ENCODE measurements at regions not wholly inside any gene's neighbourhood (a gene's known extent, or its start where the extent isn't known, plus 50 kb on each side); places are given as distances from the start of the nearest gene placed in this dataset.

- Histone ChIP-seq H3K36me3 (ENCODE audit: control insufficient read depth in 2 of 2, extremely low read depth in 1 of 2, insufficient read depth in 2 of 2, low read length in 2 of 2) (no peaks in the 10 kb centered on the region), H3K9me3 (replicated peaks; ENCODE audit: control insufficient read depth, insufficient read depth, low read length) (no peaks in the 10 kb centered on the region), H3K79me2 (ENCODE audit: control insufficient read depth, insufficient read depth, low read length) (no peaks in the 10 kb centered on the region), H4K20me1 (replicated peaks; ENCODE audit: control insufficient read depth, extremely low read depth, insufficient read depth, low read length) (no peaks in the 10 kb centered on the region), H3K9me1 (replicated peaks; ENCODE audit: control insufficient read depth, extremely low read depth, insufficient read depth, low read length) (no peaks in the 10 kb centered on the region), H3K4me1 (ENCODE audit: control insufficient read depth, extremely low read depth, insufficient read depth, low read length) (no peaks in the 10 kb centered on the region), H3K4me2 (ENCODE audit: insufficient read depth, low read length) (no peak overlapping the region), H2AFZ (ENCODE audit: low read depth, low read length) (no peak overlapping the region), H3K4me3 (replicated peaks in 1 of 3; ENCODE audit: insufficient read depth in 1 of 3, low read depth in 1 of 3, low read length in 3 of 3) (no peak overlapping the region), H3K27ac (ENCODE audit: insufficient read depth, low read depth, low read length) (no peak overlapping the region), H3K27me3 (ENCODE audit: control insufficient read depth in 2 of 2, insufficient read depth in 2 of 2, low read length in 2 of 2) (no peaks in the 10 kb centered on the region), H3K9ac (replicated peaks; ENCODE audit: extremely low read depth, insufficient read depth, low read length) (no peak overlapping the region)
- TF ChIP-seq POLR2A (IDR thresholded peaks at IDR 0.05; ENCODE audit: low read depth, low read length) (no peak), CTCF (IDR thresholded peaks at IDR 0.05; ENCODE audit: extremely low read depth in 1 of 2, insufficient read depth in 1 of 2, low read depth in 1 of 2, low read length in 2 of 2) (no peak), MYC (IDR thresholded peaks at IDR 0.05; ENCODE audit: low read depth, low read length) (no peak), FOS (IDR thresholded peaks at IDR 0.05; ENCODE audit: borderline replicate concordance, insufficient read depth, low read length) (no peak), POLR2AphosphoS5 (IDR thresholded peaks at IDR 0.05; ENCODE audit: insufficient read depth, low read depth, low read length) (no peak), EZH2 (IDR thresholded peaks at IDR 0.05; ENCODE audit: borderline replicate concordance, low read depth, low read length, severe bottlenecking) (no peak), JUN (IDR thresholded peaks at IDR 0.05; ENCODE audit: borderline replicate concordance, insufficient read depth, insufficient read length, low read depth) (no peak), MAX (IDR thresholded peaks at IDR 0.05; ENCODE audit: insufficient read depth, insufficient read length) (no peak), GATA2 (IDR thresholded peaks at IDR 0.05; ENCODE audit: insufficient read depth, insufficient read length, low read depth, low read length) (no peak)
- ChIA-PET CTCF (no interaction called here), POLR2A (no interaction called here)
- no TSS peak for BruUV-seq (replicated peaks)
- DNase-seq (ENCODE audit: low read depth, low spot score) (no peak), FAIRE-seq (no peak)
- dilution Hi-C loops (cut with MboI; ENCODE audit: extremely low pct_ligation_motif_present, low sequenced_read_pairs) (no loop called here), intact Hi-C loops (cut with micrococcal nuclease) (no loop called here)
These were observed 1830.0 kb upstream of the IGFBP7 start for GRCh38 chr4:58940167-58940566.
